RWPE1 (cell line): ENCODE measurements at regions not wholly inside any gene's neighbourhood (a gene's known extent, or its start where the extent isn't known, plus 50 kb on each side); places are given as distances from the start of the nearest gene placed in this dataset.

Experiments used
- CTCF ChIA-PET: fragments of 350-600 bp; sonication (Branson Sonifier 250); formaldehyde crosslinking; extraction: SDS; loops from one replicate; lab custom pipeline; 2021; lab: Yijun Ruan, JAX
- POLR2A ChIA-PET: fragments of 400-600 bp; formaldehyde crosslinking; extraction: SDS; loops from one replicate; lab custom pipeline; 2020; ENCODE audit warnings: antibody characterized with exemption; ENCODE audit not compliant: low non-redundant PET; lab: Yijun Ruan, JAX
- DNase-seq: peaks from one replicate; pipeline ENCODE4 v3.0.0; 2012; ENCODE audit warnings: low spot score
- H3K27ac ChIP-seq: fragments of 450-650 bp; 2 replicates; pipeline ENCODE4 v1.5.1; 2017
- CTCF ChIP-seq: fragments of 450-650 bp; conservative IDR thresholded peaks from 2 replicates; pipeline ENCODE4 v1.5.1; 2017; ENCODE audit warnings: low read depth, mild to moderate bottlenecking

GRCh38 chr2:126344493-126344892 lies 311.5 kb upstream of the GYPC start:
- H3K27ac ChIP-seq: no peak overlapping the region
- no peak for DNase-seq
- no peak for TF ChIP-seq CTCF
- POLR2A ChIA-PET: no interaction called here
- CTCF ChIA-PET: interaction anchor here (0.7 kb wide), 1 partner anchor 1065 kb away, joined by 3 read pairs; no protein-coding TSS in a partner anchor

- ChIA-PET POLR2A (no interaction called here), CTCF (no interaction called here)
- DNase-seq: no peak
- TF ChIP-seq CTCF: no peak
- H3K27ac ChIP-seq: no peak overlapping the region
Observed at GRCh38 chr2:126345691-126346090, 310.3 kb upstream of the GYPC start.

GRCh38 chr2:126356631-126357030 lies 299.3 kb upstream of the GYPC start:
- CTCF ChIA-PET: no interaction called here
- no peak for DNase-seq

GRCh38 chr2:126358122-126358521 lies 297.8 kb upstream of the GYPC start:
- POLR2A ChIA-PET: no interaction called here
- CTCF ChIA-PET: no interaction called here
- H3K27ac ChIP-seq: no peak overlapping the region
- no peak for TF ChIP-seq CTCF
- no peak for DNase-seq

More at GRCh38 chr2:126356631-126357030, 299.3 kb upstream of the GYPC start:
- POLR2A ChIA-PET: no interaction called here
- no peak for TF ChIP-seq CTCF
- no peak overlapping the region for H3K27ac ChIP-seq

- POLR2A ChIA-PET: no interaction called here
- CTCF ChIA-PET: interaction anchor here (1.0 to 1.1 kb wide), 2 partner anchors 9 to 419 kb away, joined by 3 read pairs; no protein-coding TSS in a partner anchor
- DNase-seq: peak; percentile 8
- H3K27ac ChIP-seq: no peak overlapping the region
- TF ChIP-seq CTCF: peak; percentile 23; the same call in 1 of the 2 replicates
Observed at GRCh38 chr2:126359494-126359893, 296.5 kb upstream of the GYPC start.

- CTCF ChIA-PET: no interaction called here
- TF ChIP-seq CTCF: no peak
- no peak overlapping the region for H3K27ac ChIP-seq
- POLR2A ChIA-PET: no interaction called here
- DNase-seq: no peak
Observed at GRCh38 chr2:126367361-126367760, 288.6 kb upstream of the GYPC start.
